ENCODE measurements at regions not wholly inside any gene's neighbourhood (a gene's known extent, or its start where the extent isn't known, plus 50 kb on each side); places are given as distances from the start of the nearest gene placed in this dataset.
"Not testable (repeated sequence)": the region's sequence is repeated elsewhere in the genome, so short reads cannot be mapped to it uniquely, and the experiment has no call there.

DNA sequence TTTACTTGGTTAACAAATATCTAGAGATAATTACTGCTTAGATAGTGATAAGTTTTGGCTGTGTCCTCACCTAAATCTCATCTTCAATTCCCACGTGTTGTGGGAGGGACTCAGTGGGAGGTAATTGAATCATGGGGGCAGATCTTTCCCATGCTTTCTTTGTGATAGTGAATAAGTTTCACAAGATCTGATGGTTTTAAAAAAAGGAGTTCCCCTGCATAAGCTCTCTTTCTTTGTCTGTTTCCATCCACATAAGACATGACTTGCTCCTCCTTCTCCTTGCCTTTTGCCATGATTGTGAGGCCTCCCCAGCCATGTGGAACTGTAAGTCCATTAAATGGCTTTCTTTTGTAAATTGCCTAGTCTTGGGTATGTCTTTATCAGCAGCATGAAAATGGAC lies 266.0 kb upstream of the ANKRD50 start:
- not testable (repeated sequence) for DNase-seq

DNA sequence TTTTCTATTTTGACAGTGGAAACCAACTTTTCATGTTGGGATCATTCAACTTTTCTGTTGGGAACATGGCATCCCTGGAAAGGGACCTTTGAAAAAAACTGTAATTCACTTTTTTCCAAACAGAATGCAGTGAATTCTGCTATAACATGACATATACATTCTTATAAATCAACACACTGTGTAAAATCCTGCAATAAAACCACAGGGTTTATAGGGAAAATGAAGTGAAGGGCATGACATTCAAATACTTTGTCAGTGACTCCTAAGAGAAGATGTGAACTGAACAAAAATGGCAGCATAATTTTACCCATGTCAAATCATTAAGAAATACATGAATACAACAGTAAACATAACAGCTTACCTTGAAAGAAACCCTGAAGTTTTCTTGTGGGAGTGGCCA lies 264.5 kb upstream of the ANKRD50 start:
- no peak for DNase-seq

DNA sequence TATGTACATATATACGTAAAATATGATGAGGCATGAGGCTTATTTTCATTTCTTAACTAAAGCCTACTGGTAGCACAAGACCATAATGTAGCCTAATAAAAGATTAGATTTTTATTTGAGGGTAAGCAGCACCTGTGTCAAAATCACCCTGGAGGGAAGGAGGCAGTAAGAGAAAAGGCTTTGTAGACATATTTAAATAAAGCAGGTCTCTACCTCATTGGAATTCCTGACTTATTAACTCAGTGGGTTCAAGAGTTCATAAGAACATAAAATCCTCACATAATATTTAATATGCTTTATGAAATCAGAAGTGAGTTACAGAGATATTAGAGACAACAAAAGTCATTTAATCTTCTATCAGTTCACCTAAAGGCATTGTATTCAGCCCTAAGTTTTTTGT lies 261.6 kb upstream of the ANKRD50 start:
- DNase-seq: no peak

DNA sequence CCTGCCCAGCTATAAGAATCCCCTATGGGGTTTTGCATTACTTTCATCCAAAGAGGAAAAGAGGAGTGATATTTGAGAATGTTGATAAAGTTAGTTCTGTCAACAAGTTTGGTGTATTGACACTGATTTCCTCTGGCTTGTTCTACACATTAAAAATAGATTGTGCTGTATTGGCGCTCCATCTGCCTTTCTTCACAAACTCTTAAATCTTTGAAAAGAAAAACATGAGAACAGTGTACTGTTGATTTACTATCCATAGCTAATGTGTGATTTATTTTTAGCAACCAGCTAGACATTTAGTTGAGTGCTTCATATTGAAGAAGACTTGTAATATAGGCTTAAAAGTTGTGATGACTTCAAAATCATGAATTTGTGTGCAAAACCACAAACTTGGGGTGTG lies 261.2 kb upstream of the ANKRD50 start:
- no peak for DNase-seq

DNA sequence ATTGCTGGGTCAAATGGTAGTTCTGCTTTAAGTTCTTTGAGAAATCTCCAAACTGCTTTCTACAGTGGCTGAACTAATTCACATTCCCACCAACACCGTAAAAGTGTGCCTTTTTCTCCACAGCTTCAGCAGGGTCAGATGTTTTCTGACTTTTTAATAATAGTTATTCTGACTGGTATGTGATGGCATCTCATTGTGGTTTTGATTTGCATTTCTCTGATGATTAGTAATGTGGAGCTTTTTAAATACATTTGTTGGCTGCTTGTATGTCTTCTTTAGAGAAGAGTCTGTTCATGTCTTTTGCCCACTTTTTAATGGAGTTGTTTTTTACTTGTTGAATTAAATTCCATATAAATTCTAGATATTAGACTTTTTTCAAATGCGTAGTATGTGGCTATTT lies 257.5 kb upstream of the ANKRD50 start:
- DNase-seq: no peak

DNA sequence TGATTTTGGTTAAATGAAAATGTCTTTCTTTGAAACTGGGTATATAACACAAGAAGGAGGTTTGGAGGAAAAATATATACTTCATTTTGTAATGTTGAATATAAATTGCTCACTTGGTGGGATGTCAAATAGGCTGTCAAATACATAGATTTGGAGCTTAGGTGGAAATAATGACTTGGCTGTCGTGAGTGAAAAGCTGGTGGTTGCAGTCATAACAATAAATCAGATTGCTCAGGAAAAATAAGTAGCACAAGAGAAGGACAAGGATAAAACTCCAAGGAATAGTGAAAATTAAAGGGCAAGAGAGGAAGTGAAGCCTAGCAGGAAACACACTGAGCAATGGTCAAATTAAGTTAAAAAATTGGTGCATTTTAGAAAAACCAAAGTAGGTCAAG lies 253.0 kb upstream of the ANKRD50 start:
- DNase-seq: no peak

DNA sequence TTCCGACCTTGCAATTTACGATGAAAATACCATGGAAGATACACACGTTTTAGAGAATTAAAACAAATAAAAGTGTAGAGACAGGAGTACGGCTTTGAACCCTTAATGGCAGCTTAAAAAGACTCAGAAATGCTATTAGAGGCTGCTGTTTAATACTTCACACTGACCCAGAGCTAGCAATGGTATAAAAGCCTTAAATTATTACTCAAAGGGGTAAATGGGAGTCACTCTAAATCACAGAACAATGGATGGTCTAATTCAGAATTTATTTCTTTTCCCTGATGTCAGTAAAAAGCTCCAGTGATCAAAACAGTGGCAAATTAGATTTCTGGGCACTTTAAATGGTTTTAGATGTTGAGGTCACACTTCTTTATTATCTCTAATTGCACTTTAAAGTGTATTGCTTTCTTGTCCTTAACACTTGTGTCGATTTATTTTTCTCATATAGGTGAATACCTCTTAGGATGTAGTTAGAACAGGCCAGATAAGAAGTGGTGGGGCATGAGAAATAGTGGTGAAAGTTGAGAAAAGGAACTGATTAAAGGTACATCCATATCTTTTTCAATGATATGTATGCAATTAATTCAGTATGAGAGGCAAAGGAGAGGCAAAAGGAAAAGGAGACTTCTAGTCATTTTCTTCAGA lies 252.4 kb upstream of the ANKRD50 start:
- no peak for DNase-seq

DNA sequence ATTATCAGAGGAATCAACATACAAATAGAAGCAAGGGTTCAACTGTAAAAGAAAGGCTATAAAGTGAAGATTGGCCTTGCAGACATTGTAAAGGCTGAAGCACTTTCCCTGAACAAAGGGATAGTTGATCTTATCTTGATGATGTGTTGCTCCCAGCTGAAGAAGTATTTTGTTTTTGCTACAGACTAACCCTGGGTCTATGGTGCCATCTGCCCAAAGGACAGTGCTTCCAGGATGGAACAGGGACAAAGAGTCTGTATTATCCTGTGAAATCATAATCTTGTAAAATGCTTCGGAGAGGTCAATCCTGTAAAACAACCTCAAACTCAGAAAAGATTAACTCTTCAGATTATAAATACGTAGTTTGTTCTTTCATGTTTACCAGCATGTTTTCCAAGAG lies 251.7 kb upstream of the ANKRD50 start:
- no peak for DNase-seq

DNA sequence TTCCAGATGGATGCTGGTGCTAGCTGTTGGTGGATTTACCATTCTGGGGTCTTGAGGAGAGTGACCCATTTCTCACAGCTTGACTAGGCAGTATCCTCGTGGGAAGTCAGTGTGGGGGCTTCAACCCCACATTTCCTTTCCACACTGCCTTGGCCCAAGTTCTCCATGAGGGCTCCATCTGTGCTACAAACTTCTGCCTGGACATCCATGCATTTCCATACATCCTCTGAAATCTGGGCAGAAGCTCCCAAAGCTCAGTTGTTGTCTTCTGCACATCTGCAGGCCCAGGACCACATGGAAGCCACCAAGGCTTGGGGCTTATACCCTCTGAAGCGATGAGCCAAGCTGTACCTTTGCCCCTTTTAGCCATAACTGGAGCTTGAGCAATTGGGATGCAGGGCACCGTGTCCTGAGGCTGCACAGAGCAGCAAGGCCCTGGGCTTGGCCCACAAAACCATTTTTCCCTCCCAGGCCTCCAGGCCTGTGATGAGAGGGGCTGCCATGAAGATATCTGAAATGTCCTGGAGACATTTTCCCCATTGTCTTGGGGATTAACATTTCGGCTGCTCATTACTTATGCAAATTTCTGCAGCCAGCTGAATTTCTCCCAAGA lies 248.7 kb upstream of the ANKRD50 start:
- no peak for DNase-seq

DNA sequence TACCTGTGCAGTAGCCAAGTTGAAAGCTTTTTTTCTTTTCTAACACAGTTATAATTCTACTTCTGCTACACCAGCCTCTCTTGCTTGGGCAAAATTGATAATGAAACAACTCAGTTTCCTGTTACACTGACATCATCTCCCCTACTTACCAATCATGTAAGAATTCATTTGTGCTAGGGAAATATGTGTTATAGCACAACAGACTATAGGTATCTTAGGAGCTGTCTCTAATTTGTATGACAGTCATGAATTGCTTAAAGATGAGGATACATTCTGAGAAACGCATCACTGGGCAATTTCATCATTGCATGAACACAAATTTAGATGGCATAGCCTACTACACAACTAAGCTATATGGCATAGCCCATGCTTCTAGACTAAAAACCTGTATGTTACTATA lies 246.3 kb upstream of the ANKRD50 start:
- no peak for DNase-seq

DNA sequence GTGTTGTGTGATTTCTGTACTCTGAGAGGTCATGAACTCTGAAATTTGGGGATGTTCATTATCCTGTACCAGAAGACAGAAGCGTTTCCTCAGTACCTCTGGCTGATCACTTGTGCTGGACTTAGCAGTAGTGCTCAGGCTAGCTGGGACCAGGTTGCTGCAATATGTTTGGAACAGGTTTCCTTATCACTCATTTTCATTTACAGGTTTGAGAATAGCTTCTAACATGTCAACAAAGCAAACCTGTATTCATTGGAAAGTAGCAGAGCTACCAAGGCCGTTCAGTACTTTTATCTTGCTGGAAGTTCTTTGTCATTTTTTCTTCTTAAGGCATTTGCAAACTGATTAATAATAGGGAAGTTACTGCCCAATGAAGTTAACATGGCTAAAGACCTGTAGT lies 242.9 kb upstream of the ANKRD50 start:
- DNase-seq: no peak

DNA sequence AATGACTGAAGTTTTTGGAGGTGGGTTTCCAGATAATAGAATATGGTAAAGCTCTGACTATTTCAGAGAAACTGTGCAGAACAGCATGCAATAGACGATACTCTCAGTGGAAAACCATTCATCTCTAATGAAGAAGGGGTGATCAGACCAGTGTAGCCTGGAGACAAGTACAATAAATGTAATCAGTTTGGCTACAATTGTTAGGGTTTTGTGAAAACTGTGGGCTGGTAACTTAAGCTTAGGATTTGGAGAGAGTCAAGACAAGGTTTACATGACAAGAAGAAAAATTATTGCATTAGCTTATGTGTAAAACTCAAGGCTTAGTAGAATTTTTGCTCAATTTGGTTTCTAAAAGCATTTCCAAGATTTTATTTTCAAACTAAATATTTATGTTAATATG lies 241.5 kb upstream of the ANKRD50 start:
- no peak for DNase-seq

DNA sequence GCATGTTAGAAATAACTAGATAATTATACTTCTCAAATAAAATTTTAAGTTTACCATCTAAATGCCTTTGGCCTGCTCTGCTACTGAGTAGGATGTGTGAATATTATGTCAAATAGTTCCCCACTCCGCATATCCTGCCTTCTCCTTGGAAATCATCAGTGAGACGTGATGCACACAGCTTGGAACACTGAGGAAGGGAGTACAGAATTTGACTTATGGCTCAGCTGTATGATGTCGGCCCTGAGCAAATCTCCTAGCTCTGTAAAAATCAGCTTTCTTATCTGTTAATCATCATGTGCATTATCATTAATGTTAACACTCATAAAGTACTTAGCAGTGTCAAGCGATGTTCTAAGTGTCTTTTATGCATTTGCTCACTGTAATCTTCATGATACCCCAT lies 241.0 kb upstream of the ANKRD50 start:
- DNase-seq: no peak

DNA sequence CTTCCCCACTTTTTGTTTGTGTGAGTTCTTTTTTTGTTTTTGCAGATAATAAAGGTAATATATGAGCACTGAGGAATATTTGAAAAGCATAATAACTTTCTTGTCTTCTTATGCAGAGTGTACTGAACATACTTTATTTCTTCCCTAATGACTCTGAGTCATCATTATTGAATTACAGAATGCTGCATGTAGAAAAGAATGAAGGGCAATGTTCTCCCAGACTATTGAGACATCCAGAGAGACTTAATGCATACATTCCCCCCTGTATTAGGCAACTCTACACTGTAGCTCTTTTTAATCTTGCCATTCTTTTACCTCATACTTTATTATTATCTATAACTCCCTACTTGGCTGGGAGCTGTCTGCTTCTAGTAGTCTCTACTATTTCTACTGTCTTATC lies 240.5 kb upstream of the ANKRD50 start:
- DNase-seq: no peak

DNA sequence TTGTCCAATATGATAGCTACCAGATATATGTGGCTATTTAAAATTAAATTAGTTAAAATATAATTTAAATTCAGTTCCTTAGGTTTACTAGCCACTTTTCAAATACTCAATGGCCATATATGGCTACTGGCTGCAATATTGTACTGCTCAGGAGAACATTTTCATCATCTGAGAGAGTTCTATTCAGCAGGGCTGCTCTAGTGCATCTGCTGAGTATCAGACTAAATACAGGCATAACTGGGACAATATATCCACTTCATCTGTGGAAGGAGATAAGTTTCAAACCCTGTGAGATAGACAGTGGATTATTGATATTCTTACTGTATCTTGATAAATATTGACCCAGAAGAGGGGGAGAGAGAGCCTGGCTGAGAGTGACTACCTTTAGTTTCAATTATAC lies 240.1 kb upstream of the ANKRD50 start:
- no peak for DNase-seq

DNA sequence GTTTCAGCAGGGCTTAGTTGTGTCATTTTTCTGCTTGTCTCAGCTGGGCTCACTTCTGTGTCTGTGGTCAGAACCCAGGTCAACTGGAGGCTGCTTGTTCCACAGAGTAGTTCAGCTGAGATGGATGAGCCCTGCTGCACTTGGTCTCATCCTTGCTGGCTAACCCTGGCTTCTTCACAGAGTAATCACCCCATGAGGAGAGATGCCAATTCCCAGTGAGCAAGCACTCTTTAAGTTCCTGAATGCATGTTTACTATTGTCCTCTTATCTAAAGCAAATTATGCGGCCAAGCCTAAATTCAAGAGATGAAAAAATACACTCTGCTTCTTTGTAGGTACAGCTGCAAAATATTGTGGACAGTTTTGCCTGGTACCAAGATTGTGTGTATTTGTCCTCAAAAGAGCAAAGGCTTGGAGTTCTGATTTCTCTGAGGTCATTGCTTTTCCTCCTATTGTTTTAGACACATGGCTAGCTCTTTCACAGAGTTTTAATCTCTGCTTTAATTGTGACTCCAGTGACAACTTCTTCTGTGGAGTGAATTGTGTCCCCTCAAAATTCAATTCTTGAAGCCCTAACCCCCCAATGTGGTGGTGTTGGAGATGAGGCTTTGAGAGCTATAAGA lies 236.6 kb upstream of the ANKRD50 start:
- DNase-seq: no peak

DNA sequence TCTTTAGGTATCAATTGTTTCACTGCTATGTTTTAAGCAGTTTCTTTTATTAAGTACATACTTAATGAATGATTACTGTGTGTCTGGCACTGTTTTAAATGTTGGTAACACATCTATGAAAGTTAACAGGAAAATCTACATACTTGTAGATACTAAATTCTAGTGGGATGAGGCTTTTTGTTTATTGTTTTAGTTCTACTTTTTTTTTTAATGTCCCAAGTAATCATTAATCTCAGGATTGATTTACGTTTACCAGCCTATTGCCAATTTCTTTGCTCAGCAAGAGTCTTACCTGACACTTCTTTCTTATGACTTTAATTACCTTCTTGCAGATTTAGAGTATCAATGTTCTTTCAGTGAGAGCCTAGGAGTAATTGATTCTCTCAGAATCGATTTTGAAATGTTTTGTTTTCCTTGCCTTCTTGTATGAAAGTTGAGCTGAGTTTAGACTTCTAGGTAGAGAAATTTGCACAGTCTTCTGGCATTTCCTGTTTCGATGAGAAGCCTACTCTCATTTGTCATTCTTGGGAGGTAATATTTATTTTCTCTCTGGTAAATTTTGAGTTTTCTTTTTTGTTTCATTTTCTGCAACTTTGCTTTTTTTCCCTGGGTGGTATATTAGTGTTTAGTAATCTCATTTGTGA lies 235.2 kb upstream of the ANKRD50 start:
- no peak for DNase-seq

DNA sequence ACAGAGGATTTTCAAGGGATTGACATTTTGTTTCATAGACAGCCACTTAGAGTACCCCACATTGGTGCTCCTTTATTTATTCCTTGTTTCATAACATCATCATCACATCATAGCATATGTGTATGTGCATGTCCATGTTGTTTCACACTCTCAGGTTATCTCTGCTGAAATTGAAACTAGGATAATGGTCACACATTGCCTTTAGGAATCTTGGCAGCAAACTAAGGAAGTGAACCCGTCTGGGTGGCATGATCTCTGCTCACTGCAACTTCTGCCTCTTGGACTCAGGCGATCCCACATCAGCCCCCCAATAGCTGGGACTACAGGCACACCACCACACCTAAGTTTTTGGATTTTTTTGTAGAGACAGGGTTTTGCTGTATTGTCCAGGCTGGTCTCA lies 234.2 kb upstream of the ANKRD50 start:
- DNase-seq: no peak

DNA sequence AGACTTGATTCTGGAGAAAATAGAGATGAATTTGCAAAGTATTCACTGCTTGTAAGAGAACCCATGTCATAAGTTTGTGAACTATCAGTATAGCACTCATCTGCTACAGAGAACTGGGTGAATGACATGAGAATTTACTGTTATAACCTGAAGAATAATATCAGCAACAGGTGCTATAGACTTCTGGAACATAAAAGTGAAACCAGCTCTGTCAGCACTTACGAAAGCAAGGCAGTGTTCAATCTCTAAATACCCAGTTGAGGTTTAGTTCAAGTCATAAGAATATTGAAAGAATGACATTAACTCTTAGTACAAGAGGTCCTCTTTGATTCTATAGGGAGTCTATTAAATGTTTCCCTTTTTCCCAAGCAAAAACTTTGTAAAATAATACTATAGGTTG lies 232.9 kb upstream of the ANKRD50 start:
- no peak for DNase-seq

DNA sequence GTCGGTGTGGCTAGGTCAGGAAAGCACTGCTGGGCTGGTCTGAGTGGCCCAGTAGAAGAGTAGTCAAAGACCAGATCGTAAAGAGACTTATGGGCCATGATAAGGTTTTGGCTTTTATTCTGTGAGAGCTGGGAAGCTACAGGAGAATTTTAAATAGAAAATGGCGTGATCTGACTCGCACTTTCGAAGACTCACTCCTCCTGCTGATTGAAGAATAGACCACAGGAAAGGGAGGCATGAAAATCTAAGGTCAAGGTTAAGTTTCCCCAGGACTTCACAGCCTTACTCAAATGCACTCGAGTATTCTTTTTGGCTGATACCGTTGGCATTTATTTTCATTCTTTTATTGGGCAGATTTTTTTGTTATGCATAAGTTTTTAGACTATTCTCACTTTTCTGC lies 231.4 kb upstream of the ANKRD50 start:
- DNase-seq: no peak

DNA sequence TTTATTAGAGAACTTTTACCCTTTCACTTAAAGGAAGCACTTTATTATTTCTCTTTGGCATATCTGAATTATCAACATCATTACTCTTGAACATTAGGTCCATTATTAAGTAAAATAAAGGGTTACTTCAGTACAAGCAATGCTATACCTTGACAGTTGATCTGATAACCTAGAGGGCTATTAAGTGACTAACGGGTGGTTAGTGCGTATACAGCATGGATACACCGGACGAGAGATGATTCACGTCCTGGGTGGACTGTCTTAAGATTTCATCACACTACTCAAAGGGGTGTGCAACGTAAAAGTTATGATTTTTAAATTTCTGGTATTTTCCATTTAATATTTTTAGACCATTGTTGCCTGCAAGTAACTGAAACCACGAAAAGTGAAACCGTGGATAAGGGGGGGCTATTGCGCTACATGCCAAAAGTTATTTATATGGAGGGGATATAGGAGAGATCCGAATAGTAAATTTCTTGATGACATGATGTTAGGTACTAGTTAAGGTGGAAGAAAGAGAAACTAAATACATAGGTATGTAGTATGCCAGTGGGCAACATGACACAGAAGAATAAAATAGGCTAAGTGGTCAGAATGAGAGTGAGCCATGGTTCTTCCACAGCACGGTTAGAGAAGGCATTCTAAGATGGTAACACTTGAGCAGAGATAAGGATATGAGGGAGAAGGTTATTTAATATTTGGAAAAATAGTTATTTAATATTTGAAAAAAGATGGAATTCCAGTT lies 230.8 kb upstream of the ANKRD50 start:
- no peak for DNase-seq

DNA sequence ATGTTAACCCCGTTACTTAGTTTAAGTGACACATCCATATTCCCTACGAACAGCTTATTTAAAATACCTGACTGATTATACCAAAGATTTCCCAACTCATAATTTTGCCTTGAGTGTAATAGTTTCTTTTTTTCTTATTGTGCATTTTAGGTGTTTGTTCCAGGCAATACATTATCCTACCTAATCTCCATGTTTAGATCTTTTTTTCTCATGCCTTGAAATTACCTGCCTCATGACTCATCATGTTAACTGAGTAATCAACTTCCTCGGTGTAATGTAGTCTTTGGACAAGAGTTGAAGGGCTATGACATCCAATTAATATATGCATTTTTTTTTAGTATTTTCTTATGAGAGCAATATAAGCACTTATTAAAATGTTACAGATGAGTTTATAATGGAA lies 228.7 kb upstream of the ANKRD50 start:
- no peak for DNase-seq

DNA sequence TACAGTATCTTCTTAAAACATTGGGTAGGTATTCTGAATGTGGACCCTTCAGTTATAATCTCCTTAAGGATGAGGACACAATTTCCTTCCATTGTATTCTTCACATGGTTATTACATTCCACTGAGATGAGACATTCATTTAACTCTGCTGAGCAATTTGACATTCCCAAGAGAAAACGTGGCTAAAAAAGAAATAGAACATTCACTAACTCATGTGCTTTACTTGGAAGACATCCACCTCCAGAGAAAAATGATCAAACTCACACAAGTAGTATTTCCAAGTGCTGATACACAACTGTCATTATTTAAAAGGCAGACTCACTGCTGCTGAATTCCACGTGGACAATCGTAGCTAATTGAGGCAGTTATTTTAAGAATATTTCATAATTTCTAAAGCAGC lies 227.9 kb upstream of the ANKRD50 start:
- no peak for DNase-seq

DNA sequence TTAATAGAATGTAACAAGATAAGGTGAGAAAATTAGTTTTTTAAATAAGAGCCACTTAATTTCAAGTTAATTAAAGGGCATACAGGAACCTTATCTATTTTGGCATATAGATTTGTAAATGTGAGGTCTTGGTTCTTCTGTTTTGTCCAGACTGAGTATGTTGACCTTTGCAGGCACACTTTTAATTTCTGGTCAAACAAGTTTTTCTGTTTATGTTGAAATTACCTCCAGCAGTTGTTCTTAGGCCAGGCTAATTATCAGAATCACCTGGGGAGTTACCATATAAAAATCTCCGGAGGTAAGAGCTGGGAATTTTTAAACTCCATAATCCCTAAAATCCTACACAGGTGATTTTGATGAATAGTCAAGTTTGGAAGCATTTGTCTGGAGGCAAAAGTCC lies 227.4 kb upstream of the ANKRD50 start:
- no peak for DNase-seq
